Nephron (organoid): ENCODE measurements at regions not wholly inside any gene's neighbourhood (a gene's known extent, or its start where the extent isn't known, plus 50 kb on each side); places are given as distances from the start of the nearest gene placed in this dataset.

ENCODE experiments used
- H3K27ac Mint-ChIP-seq, 3 experiments: 2 replicates each; pipeline ENCODE4 v1.8.0; 2020; ENCODE audit warnings: mixed read lengths in 3 of 3, mild to moderate bottlenecking in 2 of 3, moderate library complexity in 1 of 3
- H3K27me3 Mint-ChIP-seq: 2 replicates; pipeline ENCODE4 v1.8.0; 2021; ENCODE audit warnings: low read depth, mild to moderate bottlenecking, moderate library complexity, mixed read lengths
- H3K36me3 Mint-ChIP-seq: 2 replicates; pipeline ENCODE4 v1.8.0; 2020; ENCODE audit warnings: low read depth, mixed read lengths
- H3K4me1 Mint-ChIP-seq: 2 replicates; pipeline ENCODE4 v1.8.0; 2020; ENCODE audit warnings: mixed read lengths
- H3K4me3 Mint-ChIP-seq, 3 experiments: 2 replicates each; pipeline ENCODE4 v1.8.0; 2020; ENCODE audit warnings: mild to moderate bottlenecking in 3 of 3, mixed read lengths in 3 of 3, moderate library complexity in 2 of 3
- H3K9me3 Mint-ChIP-seq: 2 replicates; pipeline ENCODE4 v1.8.0; 2020; ENCODE audit warnings: mixed read lengths
- TF ChIP-seq, protein P1 (sequence below), 3 experiments: fragments of 200-600 bp; sonication (generic); IDR thresholded peaks; one replicate each; pipeline ENCODE4 v1.5.0; 2021; ENCODE audit warnings: antibody characterized with exemption in 3 of 3; ENCODE audit not compliant: unreplicated experiment in 3 of 3

- TF ChIP-seq, protein P1, sequence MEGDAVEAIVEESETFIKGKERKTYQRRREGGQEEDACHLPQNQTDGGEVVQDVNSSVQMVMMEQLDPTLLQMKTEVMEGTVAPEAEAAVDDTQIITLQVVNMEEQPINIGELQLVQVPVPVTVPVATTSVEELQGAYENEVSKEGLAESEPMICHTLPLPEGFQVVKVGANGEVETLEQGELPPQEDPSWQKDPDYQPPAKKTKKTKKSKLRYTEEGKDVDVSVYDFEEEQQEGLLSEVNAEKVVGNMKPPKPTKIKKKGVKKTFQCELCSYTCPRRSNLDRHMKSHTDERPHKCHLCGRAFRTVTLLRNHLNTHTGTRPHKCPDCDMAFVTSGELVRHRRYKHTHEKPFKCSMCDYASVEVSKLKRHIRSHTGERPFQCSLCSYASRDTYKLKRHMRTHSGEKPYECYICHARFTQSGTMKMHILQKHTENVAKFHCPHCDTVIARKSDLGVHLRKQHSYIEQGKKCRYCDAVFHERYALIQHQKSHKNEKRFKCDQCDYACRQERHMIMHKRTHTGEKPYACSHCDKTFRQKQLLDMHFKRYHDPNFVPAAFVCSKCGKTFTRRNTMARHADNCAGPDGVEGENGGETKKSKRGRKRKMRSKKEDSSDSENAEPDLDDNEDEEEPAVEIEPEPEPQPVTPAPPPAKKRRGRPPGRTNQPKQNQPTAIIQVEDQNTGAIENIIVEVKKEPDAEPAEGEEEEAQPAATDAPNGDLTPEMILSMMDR (IDR thresholded peaks at IDR 0.05; ENCODE audit: unreplicated experiment in 3 of 3): no peak
- H3K9me3 Mint-ChIP-seq: no peaks in the 10 kb centered on the region
- H3K36me3 Mint-ChIP-seq: peaks cover 3% of the 10 kb centered on the region
- peaks cover 9% of the 10 kb centered on the region for H3K27me3 Mint-ChIP-seq
- H3K4me3 Mint-ChIP-seq: no peak overlapping the region
- peaks cover 7% of the 10 kb centered on the region for H3K4me1 Mint-ChIP-seq
- no peak overlapping the region for H3K27ac Mint-ChIP-seq
Measured at GRCh38 chr20:48471759-48472408, 355.9 kb downstream of the PREX1 start.

GRCh38 chr20:48471176-48471575, 356.6 kb downstream of the PREX1 start:
- H3K36me3 Mint-ChIP-seq: no peaks in the 10 kb centered on the region
- H3K27ac Mint-ChIP-seq: no peak overlapping the region
- peaks cover 7% of the 10 kb centered on the region for H3K4me1 Mint-ChIP-seq
- TF ChIP-seq, protein P1 (IDR thresholded peaks at IDR 0.05; ENCODE audit: unreplicated experiment in 3 of 3): no peak
- no peaks in the 10 kb centered on the region for H3K9me3 Mint-ChIP-seq
- H3K4me3 Mint-ChIP-seq: no peak overlapping the region
- peaks cover 7% of the 10 kb centered on the region for H3K27me3 Mint-ChIP-seq

DNA sequence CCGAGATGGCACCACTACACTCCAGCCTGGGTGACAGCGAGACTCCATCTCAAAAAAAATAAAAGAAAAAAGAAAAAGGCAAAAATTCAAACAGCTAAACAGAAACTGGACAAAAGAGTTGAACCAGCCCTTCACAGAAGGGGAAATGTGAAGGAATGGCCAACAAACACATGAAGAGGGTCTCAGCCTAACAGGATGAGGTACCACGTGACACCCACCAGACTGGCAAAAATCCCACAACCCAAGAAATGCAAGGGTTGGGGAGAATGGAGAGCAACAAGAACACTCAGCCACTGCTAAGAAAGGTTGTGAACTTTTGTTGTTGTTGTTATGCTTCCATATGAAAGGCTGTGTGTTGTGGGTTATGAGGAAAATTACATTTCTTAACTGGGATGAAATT, 357.7 kb downstream of the PREX1 start:
- no peaks in the 10 kb centered on the region for H3K27me3 Mint-ChIP-seq
- H3K27ac Mint-ChIP-seq: no peak overlapping the region
- H3K4me1 Mint-ChIP-seq: peaks cover 7% of the 10 kb centered on the region
- TF ChIP-seq, protein P1 (IDR thresholded peaks at IDR 0.05; ENCODE audit: unreplicated experiment in 3 of 3): no peak
- no peak overlapping the region for H3K4me3 Mint-ChIP-seq
- no peaks in the 10 kb centered on the region for H3K36me3 Mint-ChIP-seq
- no peaks in the 10 kb centered on the region for H3K9me3 Mint-ChIP-seq

- H3K4me3 Mint-ChIP-seq: no peak overlapping the region
- TF ChIP-seq, protein P1 (IDR thresholded peaks at IDR 0.05; ENCODE audit: unreplicated experiment in 3 of 3): no peak
- H3K36me3 Mint-ChIP-seq: no peaks in the 10 kb centered on the region
- H3K9me3 Mint-ChIP-seq: no peaks in the 10 kb centered on the region
- peaks cover 10% of the 10 kb centered on the region for H3K4me1 Mint-ChIP-seq
- H3K27ac Mint-ChIP-seq: no peak overlapping the region
- H3K27me3 Mint-ChIP-seq: no peaks in the 10 kb centered on the region
Measured at GRCh38 chr20:48469026-48469425, 358.8 kb downstream of the PREX1 start.

GRCh38 chr20:48468571-48468970, 359.2 kb downstream of the PREX1 start:
- no peak overlapping the region for H3K4me3 Mint-ChIP-seq
- H3K36me3 Mint-ChIP-seq: no peaks in the 10 kb centered on the region
- H3K4me1 Mint-ChIP-seq: peaks cover 14% of the 10 kb centered on the region
- no peaks in the 10 kb centered on the region for H3K9me3 Mint-ChIP-seq
- TF ChIP-seq, protein P1 (IDR thresholded peaks at IDR 0.05; ENCODE audit: unreplicated experiment in 3 of 3): no peak
- no peak overlapping the region for H3K27ac Mint-ChIP-seq
- no peaks in the 10 kb centered on the region for H3K27me3 Mint-ChIP-seq

- Mint-ChIP-seq H3K27me3 (peaks cover 5% of the 10 kb centered on the region), H3K9me3 (no peaks in the 10 kb centered on the region), H3K27ac (no peak overlapping the region), H3K36me3 (no peaks in the 10 kb centered on the region), H3K4me3 (no peak overlapping the region), H3K4me1 (peaks cover 22% of the 10 kb centered on the region)
- TF ChIP-seq, protein P1 (IDR thresholded peaks at IDR 0.05; ENCODE audit: unreplicated experiment in 3 of 3): no peak
Measured at GRCh38 chr20:48467622-48468021, 360.2 kb downstream of the PREX1 start.
